ENCODE measurements at regions not wholly inside any gene's neighbourhood (a gene's known extent, or its start where the extent isn't known, plus 50 kb on each side); places are given as distances from the start of the nearest gene placed in this dataset.

DNA sequence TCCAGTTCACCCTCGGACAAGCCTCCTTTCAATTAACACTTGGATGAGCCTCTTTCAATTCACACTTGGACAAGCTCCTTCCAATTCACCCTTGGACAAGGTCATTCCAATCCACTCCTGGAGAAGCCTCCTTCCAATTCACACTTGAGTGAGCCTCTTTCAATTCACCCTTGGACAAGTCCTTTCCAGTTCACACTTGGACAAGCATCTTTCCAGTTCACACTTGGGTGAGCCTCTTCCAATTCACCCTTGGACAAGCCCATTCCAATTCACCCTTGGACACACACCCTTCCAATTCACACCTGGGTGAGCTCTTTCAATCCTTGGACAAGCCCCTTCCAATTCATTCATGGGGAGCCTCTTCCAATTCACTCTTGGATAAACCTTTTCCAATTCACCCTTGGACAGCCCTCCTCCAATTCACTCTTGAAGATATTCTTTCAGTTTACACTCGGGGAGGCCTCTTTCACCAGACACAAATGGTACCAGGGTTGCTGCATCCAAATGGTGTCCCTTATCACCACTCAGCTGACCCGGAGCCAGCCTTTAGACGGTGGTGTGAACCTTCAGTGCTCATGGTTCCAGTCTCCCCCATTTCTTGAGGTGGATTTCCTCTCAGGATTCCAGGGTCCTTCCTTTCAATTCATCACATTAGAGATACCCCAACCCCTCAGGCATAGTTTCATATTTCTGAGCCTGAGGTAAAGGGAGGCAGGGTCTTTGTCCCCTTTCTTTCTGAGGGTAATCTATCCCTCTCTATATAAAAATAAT is 183.6 kb downstream of the SH3BP4 start:
- TF ChIP-seq, protein P1, sequence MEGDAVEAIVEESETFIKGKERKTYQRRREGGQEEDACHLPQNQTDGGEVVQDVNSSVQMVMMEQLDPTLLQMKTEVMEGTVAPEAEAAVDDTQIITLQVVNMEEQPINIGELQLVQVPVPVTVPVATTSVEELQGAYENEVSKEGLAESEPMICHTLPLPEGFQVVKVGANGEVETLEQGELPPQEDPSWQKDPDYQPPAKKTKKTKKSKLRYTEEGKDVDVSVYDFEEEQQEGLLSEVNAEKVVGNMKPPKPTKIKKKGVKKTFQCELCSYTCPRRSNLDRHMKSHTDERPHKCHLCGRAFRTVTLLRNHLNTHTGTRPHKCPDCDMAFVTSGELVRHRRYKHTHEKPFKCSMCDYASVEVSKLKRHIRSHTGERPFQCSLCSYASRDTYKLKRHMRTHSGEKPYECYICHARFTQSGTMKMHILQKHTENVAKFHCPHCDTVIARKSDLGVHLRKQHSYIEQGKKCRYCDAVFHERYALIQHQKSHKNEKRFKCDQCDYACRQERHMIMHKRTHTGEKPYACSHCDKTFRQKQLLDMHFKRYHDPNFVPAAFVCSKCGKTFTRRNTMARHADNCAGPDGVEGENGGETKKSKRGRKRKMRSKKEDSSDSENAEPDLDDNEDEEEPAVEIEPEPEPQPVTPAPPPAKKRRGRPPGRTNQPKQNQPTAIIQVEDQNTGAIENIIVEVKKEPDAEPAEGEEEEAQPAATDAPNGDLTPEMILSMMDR (IDR thresholded peaks at IDR 0.05): no peak
- TF ChIP-seq POLR2AphosphoS5 (IDR thresholded peaks at IDR 0.05; ENCODE audit: low read depth, low read length): no peak
- TF ChIP-seq TCF7L2 (IDR thresholded peaks at IDR 0.05; ENCODE audit: low read depth, low read length): no peak
- no peak for TF ChIP-seq SIN3A (IDR thresholded peaks at IDR 0.05; ENCODE audit: borderline replicate concordance, insufficient read depth, low read depth, low read length)
- TF ChIP-seq, protein P2, sequence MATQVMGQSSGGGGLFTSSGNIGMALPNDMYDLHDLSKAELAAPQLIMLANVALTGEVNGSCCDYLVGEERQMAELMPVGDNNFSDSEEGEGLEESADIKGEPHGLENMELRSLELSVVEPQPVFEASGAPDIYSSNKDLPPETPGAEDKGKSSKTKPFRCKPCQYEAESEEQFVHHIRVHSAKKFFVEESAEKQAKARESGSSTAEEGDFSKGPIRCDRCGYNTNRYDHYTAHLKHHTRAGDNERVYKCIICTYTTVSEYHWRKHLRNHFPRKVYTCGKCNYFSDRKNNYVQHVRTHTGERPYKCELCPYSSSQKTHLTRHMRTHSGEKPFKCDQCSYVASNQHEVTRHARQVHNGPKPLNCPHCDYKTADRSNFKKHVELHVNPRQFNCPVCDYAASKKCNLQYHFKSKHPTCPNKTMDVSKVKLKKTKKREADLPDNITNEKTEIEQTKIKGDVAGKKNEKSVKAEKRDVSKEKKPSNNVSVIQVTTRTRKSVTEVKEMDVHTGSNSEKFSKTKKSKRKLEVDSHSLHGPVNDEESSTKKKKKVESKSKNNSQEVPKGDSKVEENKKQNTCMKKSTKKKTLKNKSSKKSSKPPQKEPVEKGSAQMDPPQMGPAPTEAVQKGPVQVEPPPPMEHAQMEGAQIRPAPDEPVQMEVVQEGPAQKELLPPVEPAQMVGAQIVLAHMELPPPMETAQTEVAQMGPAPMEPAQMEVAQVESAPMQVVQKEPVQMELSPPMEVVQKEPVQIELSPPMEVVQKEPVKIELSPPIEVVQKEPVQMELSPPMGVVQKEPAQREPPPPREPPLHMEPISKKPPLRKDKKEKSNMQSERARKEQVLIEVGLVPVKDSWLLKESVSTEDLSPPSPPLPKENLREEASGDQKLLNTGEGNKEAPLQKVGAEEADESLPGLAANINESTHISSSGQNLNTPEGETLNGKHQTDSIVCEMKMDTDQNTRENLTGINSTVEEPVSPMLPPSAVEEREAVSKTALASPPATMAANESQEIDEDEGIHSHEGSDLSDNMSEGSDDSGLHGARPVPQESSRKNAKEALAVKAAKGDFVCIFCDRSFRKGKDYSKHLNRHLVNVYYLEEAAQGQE (IDR thresholded peaks at IDR 0.05; ENCODE audit: insufficient read depth in 1 of 2, low read depth in 2 of 2, low read length in 1 of 2): no peak
